HCT116 (cell line): ENCODE measurements at regions not wholly inside any gene's neighbourhood (a gene's known extent, or its start where the extent isn't known, plus 50 kb on each side); places are given as distances from the start of the nearest gene placed in this dataset.

Experiments used
- ATAC-seq: fragments of 200-7000 bp; cut with Tn5 transposase; 2 replicates; pipeline ENCODE4 v1.9.1; 2020; ENCODE audit warnings: mild to moderate bottlenecking, moderate library complexity
- BruUV-seq: library from RNA; stranded (reverse); fragments of 400-500 nt; replicated peaks from 2 replicates; lab custom pipeline; 2021; lab: Mats Ljungman, UMichigan
- CTCF ChIA-PET: fragments of 300-600 bp; sonication (Branson Sonifier 250); formaldehyde crosslinking; loops from one replicate; lab custom pipeline; 2021; ENCODE audit warnings: antibody characterized with exemption; lab: Charles Lee
- POLR2A ChIA-PET: fragments of 300-600, 350-600 bp; sonication (Branson Sonifier 250); formaldehyde crosslinking; loops from one replicate; lab custom pipeline; 2021; ENCODE audit warnings: antibody characterized with exemption; lab: Charles Lee
- RAD21 ChIA-PET, 2 experiments: fragments of 300-600 bp; sonication (Branson Sonifier 250); formaldehyde crosslinking; loops; one replicate each; lab custom pipeline; 2023; ENCODE audit warnings: low total read pairs in 2 of 2; ENCODE audit not compliant: uncharacterized antibody in 2 of 2, unreplicated experiment in 2 of 2, low non-redundant PET in 1 of 2; lab: Charles Lee
- DNase-seq: peaks from one replicate; pipeline ENCODE4 v3.0.0-alpha.2; 2010; ENCODE audit warnings: low read depth, low spot score
- H2AFZ ChIP-seq: fragments of 200-600 bp; shearing (Covaris generic), sonication (generic); 2 replicates; pipeline ENCODE4 v1.6.1; 2017; ENCODE audit warnings: low read depth, mixed run types, mixed read lengths, antibody characterized with exemption, low read length; ENCODE audit not compliant: poor library complexity, severe bottlenecking
- H3K27ac ChIP-seq: 2 replicates; pipeline ENCODE4 v1.5.1; 2012; ENCODE audit warnings: low read depth, low read length
- H3K27me3 ChIP-seq: fragments of 200-600 bp; sonication (generic); 2 replicates; pipeline ENCODE4 v1.6.1; 2016; ENCODE audit warnings: mixed run types, low read length, mixed read lengths; ENCODE audit not compliant: insufficient read depth
- H3K36me3 ChIP-seq, 2 experiments: fragments of 200-500 bp in 1 of 2; fragments of 200-600 bp in 1 of 2; sonication (Bioruptor generic) in 1 of 2; sonication (generic) in 1 of 2; 2 replicates each; pipeline versions ENCODE4 v1.5.1 to v1.6.1; 2014 to 2016; ENCODE audit warnings: low read length in 2 of 2, inconsistent platforms in 1 of 2, mixed read lengths in 1 of 2, mixed run types in 1 of 2; ENCODE audit not compliant: insufficient read depth in 2 of 2, control insufficient read depth in 1 of 2
- H3K4me1 ChIP-seq, 2 experiments: fragments of 200-600 bp in 1 of 2; sonication (generic) in 1 of 2; 2 replicates each; pipeline versions ENCODE4 v1.5.1 to v1.6.1; 2012 to 2017; ENCODE audit warnings: low read length in 2 of 2, inconsistent platforms in 1 of 2, mild to moderate bottlenecking in 1 of 2, mixed read lengths in 1 of 2, mixed run types in 1 of 2, moderate library complexity in 1 of 2; ENCODE audit not compliant: insufficient read depth in 2 of 2, control insufficient read depth in 1 of 2
- H3K4me2 ChIP-seq: fragments of 200-600 bp; sonication (generic); 2 replicates; pipeline ENCODE4 v1.6.1; 2017; ENCODE audit warnings: mixed run types, low read length, mixed read lengths
- H3K4me3 ChIP-seq, 2 experiments: fragments of 200-600 bp in 1 of 2; sonication (generic) in 1 of 2; replicated peaks in 1 of 2; 2 replicates each; pipeline ENCODE4 v1.5.1; 2011 to 2016; ENCODE audit warnings: low read length in 2 of 2, control low read depth in 1 of 2, low read depth in 1 of 2, mild to moderate bottlenecking in 1 of 2, mixed read lengths in 1 of 2, mixed run types in 1 of 2
- H3K79me2 ChIP-seq: fragments of 200-600 bp; sonication (generic); 2 replicates; pipeline ENCODE4 v1.6.1; 2017; ENCODE audit warnings: mild to moderate bottlenecking, mixed run types, low read length, moderate library complexity, mixed read lengths; ENCODE audit not compliant: insufficient read depth
- H3K9ac ChIP-seq: fragments of 200-600 bp; sonication (generic); 2 replicates; pipeline ENCODE4 v1.6.1; 2016; ENCODE audit warnings: low read length, mixed read lengths
- H3K9me2 ChIP-seq: fragments of 200-600 bp; sonication (generic), shearing (Covaris generic); 2 replicates; pipeline ENCODE4 v1.6.1; 2017; ENCODE audit warnings: mixed run types, mild to moderate bottlenecking, moderate library complexity; ENCODE audit not compliant: insufficient read depth
- H3K9me3 ChIP-seq, 2 experiments: fragments of 200-500 bp in 1 of 2; fragments of 200-600 bp in 1 of 2; sonication (Bioruptor generic) in 1 of 2; sonication (generic) in 1 of 2; 2 replicates each; pipeline ENCODE4 v1.6.1; 2014 to 2017; ENCODE audit warnings: low read length in 2 of 2, mixed read lengths in 2 of 2, inconsistent platforms in 1 of 2, low read depth in 1 of 2, mild to moderate bottlenecking in 1 of 2, mixed run types in 1 of 2, moderate library complexity in 1 of 2; ENCODE audit not compliant: control insufficient read depth in 1 of 2, insufficient read depth in 1 of 2
- H4K20me1 ChIP-seq: fragments of 200-600 bp; sonication (generic), shearing (Covaris generic); 2 replicates; pipeline ENCODE4 v1.6.1; 2017; ENCODE audit warnings: mixed run types, mild to moderate bottlenecking, moderate library complexity; ENCODE audit not compliant: insufficient read depth
- EGR1 ChIP-seq: IDR thresholded peaks from 2 replicates; pipeline ENCODE4 v1.6.1; 2012; ENCODE audit warnings: low read depth
- ELF1 ChIP-seq: IDR thresholded peaks from 2 replicates; pipeline ENCODE4 v1.6.1; 2012; ENCODE audit warnings: low read depth, borderline replicate concordance
- EZH2 ChIP-seq: fragments of 200-600 bp; sonication (generic); IDR thresholded peaks from 2 replicates; pipeline ENCODE4 v1.6.1; 2017; ENCODE audit warnings: antibody characterized with exemption, mixed run types
- JUND ChIP-seq: IDR thresholded peaks from 2 replicates; pipeline ENCODE4 v1.6.1; 2012
- POLR2A ChIP-seq: IDR thresholded peaks from 2 replicates; pipeline ENCODE4 v1.7.0; 2011; ENCODE audit warnings: borderline replicate concordance; ENCODE audit not compliant: insufficient read depth, insufficient read length; ENCODE audit errors: extremely low read depth
- SIN3A ChIP-seq: IDR thresholded peaks from 2 replicates; pipeline ENCODE4 v1.6.1; 2012; ENCODE audit warnings: low read depth
- SRF ChIP-seq: IDR thresholded peaks from 2 replicates; pipeline ENCODE4 v1.6.1; 2012; ENCODE audit warnings: low read depth
- ZFX ChIP-seq: fragments of 450-650 bp; IDR thresholded peaks from 2 replicates; pipeline ENCODE4 v1.6.1; 2017
- intact Hi-C: fragments of 100-400 bp; cut with micrococcal nuclease; formaldehyde crosslinking; loops from 2 replicates; pipeline ENCODE4 v1.10.0; 2022

DNA sequence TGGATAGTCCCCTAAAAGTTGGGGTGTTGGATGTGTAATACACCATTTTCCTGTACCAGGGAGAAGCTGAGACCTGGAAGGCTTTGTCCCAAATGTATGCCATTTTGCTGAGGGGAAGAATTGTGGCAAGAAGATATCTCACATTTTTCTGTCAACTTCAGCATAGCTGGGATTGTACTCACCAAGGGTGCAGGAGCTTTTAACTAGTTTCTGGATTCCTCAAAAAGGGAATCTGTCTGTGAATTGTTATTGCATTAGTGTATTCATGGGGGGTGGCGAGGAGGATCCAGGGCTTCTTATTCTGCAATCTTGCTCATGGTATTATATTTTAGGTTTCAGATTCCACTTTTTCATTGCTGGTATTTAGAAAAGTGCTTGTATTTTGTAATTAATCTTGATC is 208.2 kb upstream of the MYOCD start:
- Histone ChIP-seq H3K4me1 (no peaks in the 10 kb centered on the region), H2AFZ (no peak overlapping the region), H3K4me2 (no peak overlapping the region), H3K4me3 (no peak overlapping the region), H3K27ac (no peak overlapping the region), H3K9me2 (no peaks in the 10 kb centered on the region), H3K36me3 (no peaks in the 10 kb centered on the region), H3K79me2 (no peaks in the 10 kb centered on the region), H4K20me1 (no peaks in the 10 kb centered on the region)
- ATAC-seq (no peak), DNase-seq (no peak)
- CTCF ChIA-PET, result no interaction called here
- POLR2A ChIA-PET, result no interaction called here
- intact Hi-C loops, result no loop called here
- RAD21 ChIA-PET, result no interaction called here
- TF ChIP-seq ELF1 (no peak), SRF (no peak), EZH2 (no peak), ZFX (no peak), JUND (no peak), SIN3A (no peak), EGR1 (no peak)
- TF ChIP-seq, all 23 proteins: peak for 0
- Histone ChIP-seq H3K27me3 (no peaks in the 10 kb centered on the region), H3K9ac (no peak overlapping the region), H3K9me3 (no peaks in the 10 kb centered on the region)
- no TSS peak for BruUV-seq

- ATAC-seq, result no peak
- no peaks in the 10 kb centered on the region for H3K9me2 ChIP-seq
- intact Hi-C loops, result no loop called here
- H3K27me3 ChIP-seq, result no peaks in the 10 kb centered on the region
- no peak overlapping the region for H3K4me2 ChIP-seq
- BruUV-seq, result no TSS peak
- RAD21 ChIA-PET, result no interaction called here
- H3K9me3 ChIP-seq, result no peaks in the 10 kb centered on the region
- DNase-seq, result no peak
- no peak overlapping the region for H3K4me3 ChIP-seq
- no peak overlapping the region for H3K9ac ChIP-seq
- no peaks in the 10 kb centered on the region for H3K4me1 ChIP-seq
- H2AFZ ChIP-seq, result no peak overlapping the region
- H4K20me1 ChIP-seq, result no peaks in the 10 kb centered on the region
- no peak overlapping the region for H3K27ac ChIP-seq
- no peaks in the 10 kb centered on the region for H3K79me2 ChIP-seq
- CTCF ChIA-PET, result no interaction called here
- H3K36me3 ChIP-seq, result no peaks in the 10 kb centered on the region
- POLR2A ChIA-PET, result interaction anchor here (0.7 kb wide), 1 partner anchor 308 kb away, joined by 3 read pairs; no protein-coding TSS in a partner anchor
- TF ChIP-seq SRF (no peak), POLR2A (no peak)
Measured at GRCh38 chr17:12459736-12460135, 206.0 kb upstream of the MYOCD start.
